A673 (cell line): ENCODE measurements at regions not wholly inside any gene's neighbourhood (a gene's known extent, or its start where the extent isn't known, plus 50 kb on each side); places are given as distances from the start of the nearest gene placed in this dataset.

Experiments
- BruUV-seq: library from RNA; stranded (reverse); fragments of 400-500 nt; replicated peaks from 2 replicates; lab custom pipeline; 2021; lab: Mats Ljungman, UMichigan
- CTCF ChIA-PET: fragments of 300-600 bp; sonication (Branson Sonifier 250); formaldehyde crosslinking; loops from one replicate; lab custom pipeline; 2022; ENCODE audit warnings: antibody characterized with exemption; lab: Charles Lee
- POLR2A ChIA-PET: fragments of 300-600 bp; sonication (Branson Sonifier 250); formaldehyde crosslinking; loops from one replicate; lab custom pipeline; 2022; ENCODE audit warnings: antibody characterized with exemption; ENCODE audit not compliant: low non-redundant PET; lab: Charles Lee
- DNase-seq: peaks from one replicate; pipeline ENCODE4 v3.0.0-alpha.2; 2015; ENCODE audit warnings: low spot score
- H3K27ac ChIP-seq: fragments of 200-600 bp; sonication (generic); 2 replicates; pipeline ENCODE4 v1.5.1; 2016; ENCODE audit warnings: mixed run types, low read depth, mild to moderate bottlenecking, mixed read lengths, antibody characterized with exemption, low read length; ENCODE audit not compliant: poor library complexity, severe bottlenecking
- H3K27me3 ChIP-seq: fragments of 200-600 bp; sonication (generic); replicated peaks from 2 replicates; pipeline ENCODE4 v1.6.1; 2017; ENCODE audit warnings: mixed run types, low read depth, mild to moderate bottlenecking, mixed read lengths, antibody characterized with exemption, low read length; ENCODE audit not compliant: insufficient read depth, poor library complexity
- H3K36me3 ChIP-seq: fragments of 200-600 bp; sonication (generic); 2 replicates; pipeline ENCODE4 v1.6.1; 2016; ENCODE audit warnings: mixed run types, mild to moderate bottlenecking, mixed read lengths, antibody characterized with exemption, low read length; ENCODE audit not compliant: insufficient read depth, poor library complexity, severe bottlenecking
- H3K4me1 ChIP-seq: fragments of 200-600 bp; sonication (generic); 2 replicates; pipeline ENCODE4 v1.6.1; 2017; ENCODE audit warnings: mixed run types, mild to moderate bottlenecking, mixed read lengths, antibody characterized with exemption, low read length; ENCODE audit not compliant: insufficient read depth, poor library complexity, severe bottlenecking
- H3K4me3 ChIP-seq: fragments of 200-600 bp; sonication (generic); 2 replicates; pipeline ENCODE4 v1.5.1; 2016; ENCODE audit warnings: low read depth, mixed run types, mild to moderate bottlenecking, mixed read lengths, low read length; ENCODE audit not compliant: poor library complexity, severe bottlenecking
- H3K9me3 ChIP-seq: fragments of 200-600 bp; sonication (generic); 2 replicates; pipeline ENCODE4 v1.6.1; 2016; ENCODE audit warnings: mixed run types, low read depth, mild to moderate bottlenecking, mixed read lengths, antibody characterized with exemption, low read length; ENCODE audit not compliant: poor library complexity, severe bottlenecking
- CTCF ChIP-seq: fragments of 300-800, 200-600 bp; sonication (generic); conservative IDR thresholded peaks from 2 replicates; pipeline ENCODE4 v1.5.1; 2017; ENCODE audit warnings: low read depth, mild to moderate bottlenecking, antibody characterized with exemption, low read length, moderate library complexity, mixed read lengths
- EZH2 ChIP-seq: fragments of 200-600 bp; sonication (generic); IDR thresholded peaks from 2 replicates; pipeline ENCODE4 v1.6.1; 2017; ENCODE audit warnings: borderline replicate concordance, low read depth, mild to moderate bottlenecking, mixed read lengths, antibody characterized with exemption, low read length; ENCODE audit not compliant: poor library complexity, severe bottlenecking
- intact Hi-C: fragments of 100-400 bp; cut with micrococcal nuclease; formaldehyde crosslinking; loops from one replicate; pipeline ENCODE4 v1.10.0; 2022; ENCODE audit not compliant: unreplicated experiment

- no peak overlapping the region for H3K27ac ChIP-seq
- no peaks in the 10 kb centered on the region for H3K36me3 ChIP-seq
- intact Hi-C loops: no loop called here
- no TSS peak for BruUV-seq
- ChIA-PET CTCF (no interaction called here), POLR2A (no interaction called here)
- peaks cover 7% of the 10 kb centered on the region for H3K27me3 ChIP-seq
- no peaks in the 10 kb centered on the region for H3K4me1 ChIP-seq
- TF ChIP-seq CTCF: no peak
- no peak overlapping the region for H3K4me3 ChIP-seq
- DNase-seq: no peak
- no peaks in the 10 kb centered on the region for H3K9me3 ChIP-seq
Observed at GRCh38 chr5:62909326-62909725, 330.7 kb downstream of the LRRC70 start.

GRCh38 chr5:62902126-62902525 is 323.5 kb downstream of the LRRC70 start:
- no peaks in the 10 kb centered on the region for H3K4me1 ChIP-seq
- TF ChIP-seq EZH2: no peak
- TF ChIP-seq CTCF: no peak
- intact Hi-C loops: no loop called here
- no peak for DNase-seq
- POLR2A ChIA-PET: no interaction called here
- no peak overlapping the region for H3K4me3 ChIP-seq
- H3K36me3 ChIP-seq: no peaks in the 10 kb centered on the region
- BruUV-seq: no TSS peak
- H3K27ac ChIP-seq: no peak overlapping the region
- CTCF ChIA-PET: no interaction called here
- H3K9me3 ChIP-seq: no peaks in the 10 kb centered on the region
- no peaks in the 10 kb centered on the region for H3K27me3 ChIP-seq

GRCh38 chr5:62900976-62901375 is 322.4 kb downstream of the LRRC70 start:
- no TSS peak for BruUV-seq
- intact Hi-C loops: no loop called here
- H3K9me3 ChIP-seq: no peaks in the 10 kb centered on the region
- H3K36me3 ChIP-seq: no peaks in the 10 kb centered on the region
- no peak overlapping the region for H3K27ac ChIP-seq
- TF ChIP-seq EZH2 (no peak), CTCF (no peak)
- H3K27me3 ChIP-seq: no peaks in the 10 kb centered on the region
- ChIA-PET POLR2A (no interaction called here), CTCF (no interaction called here)
- no peaks in the 10 kb centered on the region for H3K4me1 ChIP-seq
- H3K4me3 ChIP-seq: no peak overlapping the region
- no peak for DNase-seq
